ENCODE measurements at regions not wholly inside any gene's neighbourhood (a gene's known extent, or its start where the extent isn't known, plus 50 kb on each side); places are given as distances from the start of the nearest gene placed in this dataset.
"Not testable (repeated sequence)": the region's sequence is repeated elsewhere in the genome, so short reads cannot be mapped to it uniquely, and the experiment has no call there.

- DNase-seq: peak; percentile 24
These were observed 69.4 kb downstream of the SAMD9 start for GRCh38 chr7:93048136-93048930.

GRCh38 chr7:93047514-93048099, 70.2 kb downstream of the SAMD9 start:
- no peak for DNase-seq

GRCh38 chr7:93046641-93047040, 71.1 kb downstream of the SAMD9 start:
- no peak for DNase-seq

- DNase-seq: no peak
These were observed 73.5 kb downstream of the SAMD9 start for GRCh38 chr7:93044147-93044810.

- no peak for DNase-seq
These were observed 74.3 kb downstream of the SAMD9 start for GRCh38 chr7:93043385-93043985.

- DNase-seq: no peak
These were observed 77.4 kb downstream of the SAMD9 start for GRCh38 chr7:93040355-93040754.

GRCh38 chr7:93039786-93040185, 78.0 kb downstream of the SAMD9 start:
- DNase-seq: no peak

- DNase-seq: no peak
These were observed 78.5 kb downstream of the SAMD9 start for GRCh38 chr7:93039282-93039681.

- no peak for DNase-seq
These were observed 81.0 kb downstream of the SAMD9 start for GRCh38 chr7:93036807-93037206.

GRCh38 chr7:93036149-93036640, 81.6 kb downstream of the SAMD9 start:
- DNase-seq: no peak

GRCh38 chr7:93031795-93032194, 86.0 kb downstream of the SAMD9 start:
- no peak for DNase-seq

GRCh38 chr7:93030605-93031225, 87.1 kb downstream of the SAMD9 start:
- no peak for DNase-seq

- no peak for DNase-seq
These were observed 88.7 kb downstream of the SAMD9 start for GRCh38 chr7:93029056-93029455.

- no peak for DNase-seq
These were observed 89.2 kb downstream of the SAMD9 start for GRCh38 chr7:93028610-93029009.

- no peak for DNase-seq
These were observed 90.7 kb downstream of the SAMD9 start for GRCh38 chr7:93027044-93027443.

- DNase-seq: no peak
These were observed 91.4 kb downstream of the SAMD9 start for GRCh38 chr7:93026425-93026824.

- no peak for DNase-seq
These were observed 92.4 kb downstream of the SAMD9 start for GRCh38 chr7:93025389-93025788.

- DNase-seq: not testable (repeated sequence)
These were observed 94.8 kb downstream of the SAMD9 start for GRCh38 chr7:93022931-93023478.

- DNase-seq: no peak
These were observed 96.0 kb downstream of the SAMD9 start for GRCh38 chr7:93021748-93022147.

- no peak for DNase-seq
These were observed 99.1 kb downstream of the SAMD9 start for GRCh38 chr7:93018716-93019115.

- DNase-seq: no peak
These were observed 100.9 kb downstream of the SAMD9 start for GRCh38 chr7:93016681-93017381.
